HepG2 (cell line): ENCODE measurements at regions not wholly inside any gene's neighbourhood (a gene's known extent, or its start where the extent isn't known, plus 50 kb on each side); places are given as distances from the start of the nearest gene placed in this dataset.

Experiments used
- E2F1 ChIP-seq: sonication (generic); formaldehyde crosslinking; IDR thresholded peaks from 2 replicates; pipeline ENCODE4 v1.5.0; 2020; ENCODE audit warnings: missing genetic modification reagents
- EZH2 ChIP-seq: conservative IDR thresholded peaks from 2 replicates; pipeline ENCODE4 v1.6.1; 2012; ENCODE audit warnings: mild to moderate bottlenecking, low read depth, low read length, moderate library complexity
- MAX ChIP-seq: IDR thresholded peaks from 2 replicates; pipeline ENCODE4 v1.6.1; 2012; ENCODE audit warnings: inconsistent platforms
- POLR2A ChIP-seq, 2 experiments: IDR thresholded peaks; 2 replicates each; pipeline ENCODE4 v1.6.1; 2011; ENCODE audit warnings: low read depth in 2 of 2, low read length in 2 of 2, mild to moderate bottlenecking in 1 of 2, moderate library complexity in 1 of 2; ENCODE audit not compliant: insufficient read depth in 1 of 2
- POLR2AphosphoS5 ChIP-seq: IDR thresholded peaks from 2 replicates; pipeline ENCODE4 v1.6.1; 2012; ENCODE audit warnings: low read depth, low read length
- SUZ12 ChIP-seq: fragments of 150-350 bp; IDR thresholded peaks from 2 replicates; pipeline ENCODE4 v1.6.1; 2014; ENCODE audit warnings: low read depth, low read length
- ZBTB40 ChIP-seq, 2 experiments: fragments of 450-650 bp in 1 of 2; sonication (generic) in 1 of 2; formaldehyde crosslinking in 1 of 2; IDR thresholded peaks; 2 replicates each; pipeline versions ENCODE4 v1.6.1 to v1.8.0; 2016 to 2022; ENCODE audit warnings: antibody characterized with exemption in 1 of 2, mild to moderate bottlenecking in 1 of 2, missing genetic modification reagents in 1 of 2
- ZNF124 ChIP-seq: sonication (generic); formaldehyde crosslinking; IDR thresholded peaks from 2 replicates; pipeline ENCODE4 v1.4.0; 2020; ENCODE audit warnings: missing genetic modification reagents
- ZNF367 ChIP-seq: sonication (generic); formaldehyde crosslinking; IDR thresholded peaks from 2 replicates; pipeline ENCODE4 v1.4.0; 2020; ENCODE audit warnings: missing genetic modification reagents, borderline replicate concordance
- ZNF607 ChIP-seq: sonication (generic); formaldehyde crosslinking; IDR thresholded peaks from 2 replicates; pipeline ENCODE4 v1.5.1; 2020; ENCODE audit warnings: missing genetic modification reagents, mild to moderate bottlenecking, borderline replicate concordance

- no peak for TF ChIP-seq ZNF124 (CRISPR knock-in tag)
- no peak for TF ChIP-seq SUZ12
- no peak for TF ChIP-seq MAX
- no peak for TF ChIP-seq EZH2
- no peak for TF ChIP-seq ZNF367
- no peak for TF ChIP-seq POLR2A (IDR thresholded peaks at IDR 0.05; ENCODE audit: insufficient read depth in 1 of 2, low read depth in 2 of 2, low read length in 2 of 2)
- TF ChIP-seq ZBTB40 (IDR thresholded peaks at IDR 0.05) = no peak
- no peak for TF ChIP-seq ZBTB40 (CRISPR knock-in tag; IDR thresholded peaks at IDR 0.05)
- no peak for TF ChIP-seq POLR2AphosphoS5
- TF ChIP-seq E2F1 (CRISPR knock-in tag) = no peak
- no peak for TF ChIP-seq ZNF607 (CRISPR knock-in tag)
These were observed 368.8 kb upstream of the CDH19 start for GRCh38 chr18:66972681-66973080.
